ENCODE measurements at regions not wholly inside any gene's neighbourhood (a gene's known extent, or its start where the extent isn't known, plus 50 kb on each side); places are given as distances from the start of the nearest gene placed in this dataset.
A peak's percentile ranks its signal among the peaks of the same experiment; 100 is the strongest.

- no peak overlapping the region for H3K27ac ChIP-seq
- DNase-seq (ENCODE audit: low read depth, low spot score): no peak
Observed at GRCh38 chr17:5813357-5813756, 229.0 kb upstream of the NLRP1 start.

- H3K27ac ChIP-seq: no peak overlapping the region
- no peak for DNase-seq (ENCODE audit: low read depth, low spot score)
Observed at GRCh38 chr17:5815396-5815795, 231.1 kb upstream of the NLRP1 start.

- no peak overlapping the region for H3K27ac ChIP-seq
- no peak for DNase-seq (ENCODE audit: low read depth, low spot score)
Observed at GRCh38 chr17:5816491-5817070, 232.3 kb upstream of the NLRP1 start.

DNA sequence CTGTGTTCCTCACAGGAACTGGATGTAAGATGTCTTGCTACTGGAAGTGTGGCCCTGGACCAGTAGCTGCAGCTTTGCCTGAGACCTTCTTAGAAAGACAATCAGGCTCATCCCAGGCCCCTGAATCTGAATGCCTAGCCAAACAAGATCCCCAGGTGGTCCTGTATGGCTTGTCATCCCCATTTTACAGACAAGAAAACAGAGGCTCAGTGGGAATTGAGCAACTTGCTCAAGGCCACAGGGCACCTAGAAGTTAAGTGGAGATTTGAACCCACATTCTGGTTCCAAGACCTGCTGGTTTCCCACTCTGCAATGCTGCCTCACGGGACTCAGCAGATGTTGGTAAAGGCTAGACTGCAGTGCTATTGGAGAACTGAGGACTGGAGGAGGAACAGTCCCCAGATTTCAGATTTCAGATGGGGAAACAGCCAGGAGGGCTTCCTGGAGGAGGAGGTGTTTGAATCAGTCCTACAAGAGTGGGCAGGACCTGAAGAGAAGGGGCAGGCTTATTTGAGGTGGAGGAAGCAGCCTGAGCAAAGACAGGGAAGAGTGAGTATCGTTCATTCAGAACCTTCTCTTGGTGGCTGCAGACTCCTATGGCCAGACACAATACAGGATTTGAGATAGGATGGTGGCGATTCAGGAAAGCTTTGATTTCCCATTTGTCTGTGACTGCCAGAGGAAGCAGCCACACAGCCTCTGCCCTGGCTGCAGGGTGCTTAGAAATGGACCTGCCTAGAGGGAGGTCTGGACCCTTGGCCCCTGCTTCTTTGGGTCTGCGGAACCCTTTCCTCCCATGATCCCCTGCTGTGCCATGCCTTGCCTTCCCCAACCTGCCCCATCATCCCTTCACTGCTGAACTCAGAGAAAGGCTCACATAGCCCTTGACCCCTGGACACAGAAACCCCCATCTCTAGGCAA lies 233.4 kb upstream of the NLRP1 start:
- DNase-seq (ENCODE audit: low read depth, low spot score): no peak
- no peak overlapping the region for H3K27ac ChIP-seq

DNA sequence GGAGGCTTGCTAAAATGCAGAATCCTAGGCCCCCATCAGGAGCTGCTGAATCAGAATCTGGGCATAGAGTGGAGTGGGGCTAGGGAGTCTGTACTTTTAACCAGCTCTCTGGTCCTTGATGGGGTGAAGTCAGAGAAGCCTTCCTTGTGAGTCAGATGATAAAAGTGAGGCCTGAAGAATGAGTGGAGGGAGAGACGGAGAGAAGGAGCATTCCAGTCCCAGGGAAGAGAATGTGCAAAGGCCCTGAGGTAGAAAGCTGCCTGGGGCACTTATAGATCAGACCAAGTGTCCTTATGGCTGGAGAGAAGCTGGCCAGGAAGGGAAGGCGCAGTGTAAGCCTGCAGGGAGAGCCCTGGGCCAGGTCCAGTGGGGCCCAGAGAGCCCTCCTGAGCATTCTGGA lies 235.1 kb upstream of the NLRP1 start:
- H3K27ac ChIP-seq: no peak overlapping the region
- no peak for DNase-seq (ENCODE audit: low read depth, low spot score)

DNA sequence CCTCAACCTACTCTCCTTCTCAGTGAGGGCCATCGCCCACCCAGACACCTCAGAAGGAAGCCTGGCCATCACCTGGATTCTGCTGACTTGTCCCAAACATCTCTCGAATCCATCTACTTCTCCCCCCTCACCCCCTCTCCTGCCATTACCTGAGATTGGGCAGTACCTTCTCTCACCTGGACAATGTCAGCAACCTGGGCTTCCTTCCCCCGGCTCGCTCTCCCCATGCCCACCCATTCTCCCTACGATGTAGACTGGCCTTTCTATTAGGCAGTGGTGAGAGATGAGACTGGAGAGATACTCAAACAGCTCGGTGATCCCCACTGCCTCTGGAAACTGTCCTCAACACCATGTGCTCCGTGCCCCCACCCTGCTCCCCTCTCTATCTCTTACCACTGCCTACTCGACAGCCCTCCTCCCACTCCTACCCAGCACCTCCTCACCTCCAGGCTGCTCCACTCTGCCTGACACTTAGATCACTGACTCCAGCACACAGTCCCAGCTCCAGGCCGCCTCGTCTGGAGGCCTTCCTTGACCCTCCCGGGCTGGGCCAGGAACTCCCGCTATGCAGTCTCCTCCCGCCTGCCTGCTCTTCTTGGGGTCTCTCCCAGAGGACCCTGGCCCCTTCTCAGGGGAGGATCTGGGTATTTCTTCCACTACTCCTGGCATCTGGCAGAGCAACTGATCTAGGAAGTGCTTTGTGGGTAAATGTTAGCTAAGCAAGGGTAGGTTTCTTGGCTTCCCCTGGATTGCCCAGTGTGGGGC lies 235.8 kb upstream of the NLRP1 start:
- no peak for DNase-seq (ENCODE audit: low read depth, low spot score)

GRCh38 chr17:5820721-5821456 lies 236.6 kb upstream of the NLRP1 start:
- H3K27ac ChIP-seq: peak overlapping the region; percentile 23
- peak; percentile 34 for DNase-seq (ENCODE audit: low read depth, low spot score)

More for the DNA sequence above, 235.8 kb upstream of the NLRP1 start:
- no peak overlapping the region for H3K27ac ChIP-seq

- peak overlapping the region; percentile 23 for H3K27ac ChIP-seq
- no peak for DNase-seq (ENCODE audit: low read depth, low spot score)
Observed at GRCh38 chr17:5821803-5822202, 237.5 kb upstream of the NLRP1 start.

DNA sequence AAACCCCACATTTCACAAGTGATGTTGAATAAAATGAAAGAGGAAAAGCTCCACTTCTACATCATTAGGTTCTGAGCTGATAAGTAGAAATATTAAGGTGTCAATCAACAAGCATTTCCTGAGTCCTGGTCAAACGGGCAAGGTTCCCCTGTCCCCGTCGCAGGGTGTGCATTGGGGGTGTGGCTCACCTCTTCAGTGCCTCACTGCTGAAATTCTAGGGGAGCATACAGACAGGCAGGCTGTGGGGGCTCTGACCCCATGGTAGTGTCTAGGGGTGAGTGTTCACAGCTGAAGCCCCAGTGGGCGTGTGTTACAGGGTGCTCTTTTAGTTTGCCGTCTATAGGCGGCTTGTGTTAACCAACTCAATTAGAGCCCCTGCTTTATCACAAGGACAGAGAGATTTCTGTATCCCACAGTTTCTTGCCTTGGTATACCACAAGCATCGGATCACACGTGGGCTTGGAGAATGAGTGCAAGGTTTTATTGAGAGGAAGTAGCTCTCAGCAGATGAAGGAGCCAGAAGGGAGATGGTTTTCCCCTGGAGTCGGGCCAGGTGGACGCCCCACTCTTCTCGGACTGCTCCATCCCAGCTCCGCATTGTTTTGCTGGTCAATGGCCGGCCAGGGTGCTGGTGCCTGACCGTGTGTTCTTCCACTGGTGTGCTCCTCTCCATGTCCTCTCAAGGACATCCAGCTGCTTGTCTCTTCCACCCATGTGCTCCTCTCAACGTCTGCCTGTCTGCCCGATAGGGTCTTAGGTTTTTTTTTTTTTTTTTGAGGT lies 238.2 kb upstream of the NLRP1 start:
- H3K27ac ChIP-seq: no peak overlapping the region
- DNase-seq (ENCODE audit: low read depth, low spot score): no peak

DNA sequence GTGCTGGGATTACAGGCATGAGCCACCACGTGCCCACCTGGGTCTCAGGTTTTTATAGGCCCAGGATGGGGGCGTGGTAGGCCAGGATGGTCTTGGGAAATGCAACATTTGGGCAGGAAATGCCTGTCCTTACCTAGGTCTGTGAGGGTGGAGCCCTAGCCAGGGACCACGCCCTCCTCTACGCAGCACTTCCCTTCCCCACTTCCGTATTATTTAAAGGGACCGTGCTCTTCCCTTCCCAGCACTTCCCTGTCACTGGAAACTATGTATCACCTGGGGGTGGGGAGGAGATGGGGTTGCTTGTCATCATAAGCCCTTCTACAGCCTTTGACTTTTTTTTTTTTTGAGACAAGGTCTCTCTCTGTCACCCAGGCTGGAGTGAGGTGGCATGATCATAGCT lies 238.9 kb upstream of the NLRP1 start:
- DNase-seq (ENCODE audit: low read depth, low spot score): no peak

GRCh38 chr17:5825717-5826330 lies 241.5 kb upstream of the NLRP1 start:
- DNase-seq (ENCODE audit: low read depth, low spot score): no peak
- peak overlapping the region; percentile 62 for H3K27ac ChIP-seq

More for the DNA sequence above, 238.9 kb upstream of the NLRP1 start:
- no peak overlapping the region for H3K27ac ChIP-seq

- peak; percentile 40 for DNase-seq (ENCODE audit: low read depth, low spot score)
- H3K27ac ChIP-seq: peak overlapping the region; percentile 62
Observed at GRCh38 chr17:5826384-5826783, 242.1 kb upstream of the NLRP1 start.

- no peak overlapping the region for H3K27ac ChIP-seq
- no peak for DNase-seq (ENCODE audit: low read depth, low spot score)
Observed at GRCh38 chr17:5830921-5831320, 239.3 kb upstream of the WSCD1 start.

DNA sequence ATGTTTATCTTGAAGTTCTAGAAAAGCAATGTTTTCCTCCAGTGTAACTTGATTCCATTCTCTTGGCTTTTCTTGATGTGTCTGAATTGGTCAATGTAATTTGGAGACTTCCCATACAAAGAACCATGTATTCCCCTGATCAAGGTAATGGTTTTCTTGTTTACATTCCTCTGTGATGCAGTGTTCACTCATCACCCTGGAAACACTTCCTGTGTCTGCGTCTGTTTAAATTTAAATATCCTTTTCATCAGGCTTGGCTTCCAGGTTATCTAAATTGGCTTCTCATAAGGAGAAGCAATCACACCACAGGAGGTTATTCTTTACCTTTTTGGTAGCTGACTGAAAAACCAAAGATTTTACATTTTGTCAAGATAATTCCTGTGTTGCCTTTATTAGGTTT lies 237.3 kb upstream of the WSCD1 start:
- DNase-seq (ENCODE audit: low read depth, low spot score): no peak

DNA sequence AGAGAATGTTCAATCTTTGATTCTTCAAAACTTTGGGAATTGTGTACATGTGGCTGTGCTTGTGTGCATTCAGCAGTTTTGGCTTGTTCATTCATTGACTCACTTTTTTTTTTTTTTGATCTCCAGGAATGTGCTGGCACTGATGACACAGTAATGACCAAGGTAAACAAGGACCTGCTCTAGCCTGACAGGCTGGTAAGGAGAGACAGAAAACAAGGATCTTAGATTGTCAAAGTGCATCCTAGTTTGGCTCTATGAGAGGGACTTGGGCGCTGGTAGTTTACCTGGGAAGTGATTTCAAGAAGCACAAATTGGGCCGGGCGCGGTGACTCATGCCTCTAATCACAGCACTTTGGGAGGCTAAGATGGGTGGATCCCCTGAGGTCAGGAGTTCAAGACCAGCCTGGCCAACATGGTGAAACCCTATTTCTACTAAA lies 233.1 kb upstream of the WSCD1 start:
- H3K27ac ChIP-seq: peak overlapping the region; percentile 88
- DNase-seq (ENCODE audit: low read depth, low spot score): peak; percentile 88

More for the DNA sequence above, 237.3 kb upstream of the WSCD1 start:
- H3K27ac ChIP-seq: peak overlapping the region; percentile 88

GRCh38 chr17:5838661-5839300 lies 231.4 kb upstream of the WSCD1 start:
- no peak for DNase-seq (ENCODE audit: low read depth, low spot score)
- H3K27ac ChIP-seq: no peak overlapping the region

GRCh38 chr17:5840811-5841446 lies 229.2 kb upstream of the WSCD1 start:
- no peak for DNase-seq (ENCODE audit: low read depth, low spot score)
- H3K27ac ChIP-seq: no peak overlapping the region

DNA sequence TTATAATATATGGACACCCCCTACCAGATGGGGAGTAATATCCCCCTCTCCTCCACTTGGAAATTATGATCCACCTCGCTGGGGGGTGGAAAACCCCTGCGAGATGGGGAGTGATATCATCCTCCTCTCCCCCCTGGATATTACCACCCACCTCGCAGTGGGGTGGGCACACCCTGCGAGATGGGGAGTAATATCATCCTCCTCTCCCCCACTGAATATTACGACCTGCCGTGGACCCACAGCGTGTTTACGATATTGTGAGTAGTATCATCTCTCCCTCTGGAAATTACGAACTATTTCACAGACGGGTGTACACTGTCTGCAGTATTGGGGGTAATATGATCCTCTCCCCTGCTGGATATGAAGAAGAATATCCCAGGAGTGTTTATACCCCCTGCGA lies 228.3 kb upstream of the WSCD1 start:
- no peak for DNase-seq (ENCODE audit: low read depth, low spot score)
- no peak overlapping the region for H3K27ac ChIP-seq
